Tibial artery (tissue), 4 donors: ENCODE measurements at regions not wholly inside any gene's neighbourhood (a gene's known extent, or its start where the extent isn't known, plus 50 kb on each side); places are given as distances from the start of the nearest gene placed in this dataset.

Experiments
- DNase-seq, 2 donors: peaks; one replicate each; pipeline ENCODE4 v3.0.0-alpha.2; 2019
- H3K27ac ChIP-seq, 2 donors: fragments of 200-600 bp; sonication (generic) in 1 of 2; 1 replicate in 1 of 2; 2 replicates in 1 of 2; pipeline ENCODE4 v1.5.1; 2018 to 2019; ENCODE audit warnings: mild to moderate bottlenecking in 1 of 2
- H3K27me3 ChIP-seq, 2 donors: fragments of 200-600 bp; sonication (generic) in 1 of 2; one replicate each; pipeline versions ENCODE4 v1.5.1 to v1.6.0; 2016 to 2019
- H3K36me3 ChIP-seq, 3 donors: fragments of 200-600 bp; sonication (generic) in 2 of 3; one replicate each; pipeline ENCODE4 v1.5.1; 2016 to 2019; ENCODE audit warnings: mild to moderate bottlenecking in 2 of 3
- H3K4me1 ChIP-seq, 4 donors: fragments of 200-600 bp; sonication (generic) in 2 of 4; 1 replicate in 3 of 4; 2 replicates in 1 of 4; pipeline ENCODE4 v1.5.1; 2016 to 2019
- H3K4me3 ChIP-seq, 2 donors: fragments of 200-600 bp; sonication (generic) in 1 of 2; 1 replicate in 1 of 2; 2 replicates in 1 of 2; pipeline ENCODE4 v1.5.1; 2018 to 2019; ENCODE audit warnings: mild to moderate bottlenecking in 2 of 2
- H3K9me3 ChIP-seq, 3 donors: fragments of 200-600 bp; sonication (generic) in 1 of 3; one replicate each; pipeline ENCODE4 v1.5.1; 2016 to 2019
- CTCF ChIP-seq, 2 experiments: fragments of 200-600 bp in 1 of 2; fragments of 450-650 bp in 1 of 2; IDR thresholded peaks; one replicate each; pipeline ENCODE4 v1.5.1; 2017 to 2019; ENCODE audit warnings: antibody characterized with exemption in 2 of 2, mild to moderate bottlenecking in 1 of 2, moderate library complexity in 1 of 2
- intact Hi-C: fragments of 100-400 bp; cut with DNase I; formaldehyde crosslinking; loops from one replicate; pipeline ENCODE4 v1.15.0; 2023; ENCODE audit warnings: low total_unique reads

GRCh38 chr4:179530958-179531357, 2088.7 kb upstream of the AGA start:
- H3K4me1 ChIP-seq, result no peaks in the 10 kb centered on the region
- H3K9me3 ChIP-seq, result no peaks in the 10 kb centered on the region
- intact Hi-C loops, result no loop called here
- TF ChIP-seq CTCF (IDR thresholded peaks at IDR 0.05), result no peak
- H3K36me3 ChIP-seq, result no peaks in the 10 kb centered on the region
- no peaks in the 10 kb centered on the region for H3K27me3 ChIP-seq
- DNase-seq, result no peak
- H3K4me3 ChIP-seq, result no peak overlapping the region
- H3K27ac ChIP-seq, result no peak overlapping the region

- H3K36me3 ChIP-seq, result no peaks in the 10 kb centered on the region
- no peaks in the 10 kb centered on the region for H3K4me1 ChIP-seq
- DNase-seq, result no peak
- intact Hi-C loops, result no loop called here
- TF ChIP-seq CTCF (IDR thresholded peaks at IDR 0.05), result no peak
- H3K4me3 ChIP-seq, result no peak overlapping the region
- H3K27ac ChIP-seq, result no peak overlapping the region
- H3K9me3 ChIP-seq, result no peaks in the 10 kb centered on the region
- no peaks in the 10 kb centered on the region for H3K27me3 ChIP-seq
Observed at GRCh38 chr4:179536694-179537093, 2094.5 kb upstream of the AGA start.

GRCh38 chr4:179539641-179540040, 2097.4 kb upstream of the AGA start:
- H3K27ac ChIP-seq, result no peak overlapping the region
- intact Hi-C loops, result no loop called here
- TF ChIP-seq CTCF (IDR thresholded peaks at IDR 0.05), result no peak
- no peaks in the 10 kb centered on the region for H3K9me3 ChIP-seq
- DNase-seq, result no peak
- H3K36me3 ChIP-seq, result no peaks in the 10 kb centered on the region
- H3K27me3 ChIP-seq, result no peaks in the 10 kb centered on the region
- H3K4me3 ChIP-seq, result no peak overlapping the region
- no peaks in the 10 kb centered on the region for H3K4me1 ChIP-seq

GRCh38 chr4:179543771-179544170, 2101.5 kb upstream of the AGA start:
- intact Hi-C loops, result no loop called here
- Histone ChIP-seq H3K36me3 (no peaks in the 10 kb centered on the region), H3K27ac (no peak overlapping the region), H3K4me1 (no peaks in the 10 kb centered on the region), H3K4me3 (no peak overlapping the region), H3K27me3 (no peaks in the 10 kb centered on the region), H3K9me3 (peaks cover 0 to 3% (median 0%) of the 10 kb centered on the region in 3 donors)
- TF ChIP-seq CTCF (IDR thresholded peaks at IDR 0.05), result no peak
- no peak for DNase-seq

GRCh38 chr4:179544496-179544895, 2102.3 kb upstream of the AGA start:
- no peaks in the 10 kb centered on the region for H3K27me3 ChIP-seq
- H3K4me3 ChIP-seq, result no peak overlapping the region
- intact Hi-C loops, result no loop called here
- H3K9me3 ChIP-seq, result peaks cover 0 to 4% (median 0%) of the 10 kb centered on the region in 3 donors
- no peak overlapping the region for H3K27ac ChIP-seq
- H3K36me3 ChIP-seq, result no peaks in the 10 kb centered on the region
- TF ChIP-seq CTCF (IDR thresholded peaks at IDR 0.05), result no peak
- no peaks in the 10 kb centered on the region for H3K4me1 ChIP-seq
- DNase-seq, result no peak

- TF ChIP-seq CTCF (IDR thresholded peaks at IDR 0.05), result no peak
- H3K36me3 ChIP-seq, result no peaks in the 10 kb centered on the region
- DNase-seq, result no peak
- H3K4me1 ChIP-seq, result no peaks in the 10 kb centered on the region
- no peak overlapping the region for H3K4me3 ChIP-seq
- H3K9me3 ChIP-seq, result peaks cover 0 to 4% (median 0%) of the 10 kb centered on the region in 3 donors
- H3K27ac ChIP-seq, result no peak overlapping the region
- H3K27me3 ChIP-seq, result no peaks in the 10 kb centered on the region
- intact Hi-C loops, result no loop called here
Observed at GRCh38 chr4:179552131-179552530, 2109.9 kb upstream of the AGA start.
